ENCODE measurements at regions not wholly inside any gene's neighbourhood (a gene's known extent, or its start where the extent isn't known, plus 50 kb on each side); places are given as distances from the start of the nearest gene placed in this dataset.

GRCh38 chr2:9094117-9094516 lies 90.6 kb upstream of the MBOAT2 start:
- TF ChIP-seq CTCF (optimal IDR thresholded peaks at IDR 0.05 in 1 of 3, IDR thresholded peaks at IDR 0.05 in 1 of 3, conservative IDR thresholded peaks at IDR 0.05 in 1 of 3; ENCODE audit: extremely low read depth in 1 of 3, insufficient read depth in 2 of 3, low read length in 3 of 3) (no peak), EZH2 (IDR thresholded peaks at IDR 0.05; ENCODE audit: low read length) (no peak)

Measured in keratinocyte (primary cell).